Upper lobe of right lung (tissue), 1 donor: ENCODE measurements at regions not wholly inside any gene's neighbourhood (a gene's known extent, or its start where the extent isn't known, plus 50 kb on each side); places are given as distances from the start of the nearest gene placed in this dataset.

Source experiments
- ATAC-seq: fragments of 200-7000 bp; cut with Tn5 transposase; one replicate; pipeline ENCODE4 v1.9.1; 2020; ENCODE audit warnings: mild to moderate bottlenecking, moderate library complexity
- DNase-seq: peaks from one replicate; pipeline ENCODE4 v3.0.0-alpha.2; 2020
- H3K27ac ChIP-seq: fragments of 200-600 bp; one replicate; pipeline ENCODE4 v1.8.0; 2022
- H3K27me3 ChIP-seq: fragments of 200-600 bp; one replicate; pipeline ENCODE4 v1.8.0; 2022; ENCODE audit warnings: mild to moderate bottlenecking
- H3K36me3 ChIP-seq: fragments of 200-600 bp; one replicate; pipeline ENCODE4 v1.8.0; 2022
- H3K4me1 ChIP-seq: fragments of 200-600 bp; one replicate; pipeline ENCODE4 v1.8.0; 2022
- H3K4me3 ChIP-seq: fragments of 200-600 bp; one replicate; pipeline ENCODE4 v1.8.0; 2022; ENCODE audit warnings: mild to moderate bottlenecking
- H3K9me3 ChIP-seq: fragments of 200-600 bp; one replicate; pipeline ENCODE4 v1.8.0; 2022
- CTCF ChIP-seq: fragments of 200-600 bp; IDR thresholded peaks from one replicate; pipeline ENCODE4 v1.8.0; 2022; ENCODE audit warnings: antibody characterized with exemption
- intact Hi-C: fragments of 100-400 bp; cut with DNase I; formaldehyde crosslinking; loops from one replicate; pipeline ENCODE4 v1.11.0; 2022
- donor health status: DM: no; HTN: yes; CAD: no; lungs with severe emphysema.

GRCh38 chr13:72151241-72151640, 284.2 kb upstream of the DACH1 start:
- no peaks in the 10 kb centered on the region for H3K4me1 ChIP-seq
- TF ChIP-seq CTCF = no peak
- ATAC-seq (no peak), DNase-seq (no peak)
- no peaks in the 10 kb centered on the region for H3K27me3 ChIP-seq
- no peaks in the 10 kb centered on the region for H3K36me3 ChIP-seq
- no peak overlapping the region for H3K4me3 ChIP-seq
- no peaks in the 10 kb centered on the region for H3K9me3 ChIP-seq
- intact Hi-C loops = no loop called here
- no peak overlapping the region for H3K27ac ChIP-seq

DNA sequence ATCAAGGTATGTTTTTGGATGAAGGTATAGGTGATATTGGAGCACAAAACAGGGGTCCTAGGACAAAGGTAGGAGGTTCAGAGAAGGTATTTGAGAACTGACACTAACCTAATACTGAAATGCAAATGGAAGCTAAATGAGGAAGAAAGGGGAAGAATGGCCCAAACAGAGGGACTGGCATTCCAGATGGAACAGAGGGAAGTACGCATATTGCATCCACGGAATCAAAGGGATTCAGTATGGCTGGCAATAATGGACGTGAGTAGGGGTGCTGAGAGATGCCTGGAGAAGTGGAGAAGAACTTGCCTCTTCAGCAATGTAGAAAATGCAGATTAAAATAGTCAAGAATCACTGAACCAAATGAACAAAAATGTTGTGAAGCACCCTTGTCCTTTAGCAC, 283.5 kb upstream of the DACH1 start:
- intact Hi-C loops = no loop called here
- DNase-seq (no peak), ATAC-seq (no peak)
- Histone ChIP-seq H3K4me3 (no peak overlapping the region), H3K36me3 (no peaks in the 10 kb centered on the region), H3K27ac (no peak overlapping the region), H3K9me3 (no peaks in the 10 kb centered on the region), H3K4me1 (no peaks in the 10 kb centered on the region), H3K27me3 (no peaks in the 10 kb centered on the region)
- no peak for TF ChIP-seq CTCF

DNA sequence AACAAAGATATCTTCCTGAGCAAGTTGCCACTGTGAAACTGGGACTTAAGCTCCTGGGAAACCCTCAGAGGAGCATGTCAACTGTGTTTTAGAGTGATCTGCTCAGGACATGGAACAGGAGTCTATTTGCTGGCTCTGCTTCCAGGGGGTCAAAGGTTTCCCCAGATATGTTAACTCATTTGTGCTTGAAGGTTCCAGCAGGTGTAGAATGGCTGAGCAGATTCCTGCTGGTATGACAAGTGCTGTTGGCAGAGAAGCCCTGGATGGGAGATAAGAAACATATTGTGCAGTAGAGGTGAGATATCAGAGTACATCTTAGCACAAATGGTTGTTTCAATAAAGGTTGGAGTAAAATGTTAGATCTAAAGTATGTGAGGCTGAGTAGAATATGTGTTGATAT, 282.7 kb upstream of the DACH1 start:
- Histone ChIP-seq H3K4me1 (no peaks in the 10 kb centered on the region), H3K27ac (no peak overlapping the region), H3K27me3 (no peaks in the 10 kb centered on the region), H3K36me3 (no peaks in the 10 kb centered on the region), H3K4me3 (no peak overlapping the region), H3K9me3 (no peaks in the 10 kb centered on the region)
- ATAC-seq (no peak), DNase-seq (no peak)
- no peak for TF ChIP-seq CTCF
- intact Hi-C loops = no loop called here

GRCh38 chr13:72146816-72147215, 279.8 kb upstream of the DACH1 start:
- DNase-seq = no peak
- intact Hi-C loops = no loop called here
- no peaks in the 10 kb centered on the region for H3K4me1 ChIP-seq
- H3K36me3 ChIP-seq = no peaks in the 10 kb centered on the region
- ATAC-seq = no peak
- no peak overlapping the region for H3K27ac ChIP-seq
- no peak for TF ChIP-seq CTCF
- H3K4me3 ChIP-seq = no peak overlapping the region
- no peaks in the 10 kb centered on the region for H3K27me3 ChIP-seq
- H3K9me3 ChIP-seq = no peaks in the 10 kb centered on the region

DNA sequence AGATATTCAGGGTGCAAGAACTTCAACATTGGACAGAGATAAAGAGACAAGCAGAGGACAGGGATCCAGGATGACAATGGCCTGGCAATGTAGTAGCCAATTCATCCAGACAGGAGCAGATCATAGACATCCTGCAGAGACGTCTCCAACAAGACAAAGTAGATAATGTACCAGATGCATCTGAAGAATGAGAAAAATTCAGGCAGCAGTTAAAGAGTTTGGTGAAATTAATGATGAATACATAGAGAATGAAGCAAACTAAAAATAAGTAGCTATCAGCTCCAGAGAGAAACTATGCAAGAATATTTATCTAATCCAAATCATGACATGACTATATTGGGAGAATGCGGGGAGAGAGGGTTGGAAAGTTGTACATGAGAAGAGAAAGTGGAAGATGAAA, 278.4 kb upstream of the DACH1 start:
- ATAC-seq (no peak), DNase-seq (no peak)
- H3K9me3 ChIP-seq = no peaks in the 10 kb centered on the region
- intact Hi-C loops = no loop called here
- no peaks in the 10 kb centered on the region for H3K27me3 ChIP-seq
- H3K4me1 ChIP-seq = no peaks in the 10 kb centered on the region
- no peak overlapping the region for H3K27ac ChIP-seq
- H3K4me3 ChIP-seq = no peak overlapping the region
- no peak for TF ChIP-seq CTCF
- H3K36me3 ChIP-seq = no peaks in the 10 kb centered on the region

- Histone ChIP-seq H3K27me3 (no peaks in the 10 kb centered on the region), H3K4me1 (no peaks in the 10 kb centered on the region), H3K36me3 (no peaks in the 10 kb centered on the region), H3K27ac (no peak overlapping the region), H3K4me3 (no peak overlapping the region), H3K9me3 (no peaks in the 10 kb centered on the region)
- ATAC-seq (no peak), DNase-seq (no peak)
- TF ChIP-seq CTCF = no peak
- intact Hi-C loops = no loop called here
Measured at GRCh38 chr13:72144636-72145035, 277.6 kb upstream of the DACH1 start.
